Stimulated activated CD8-positive, alpha-beta memory T cell treated with anti-CD3 and anti-CD28 coated beads, Interleukin-12 subunit alpha, Interleukin-12 subunit beta, amount 100 ng/mL, for 24 hours (primary cell): ENCODE measurements at regions not wholly inside any gene's neighbourhood (a gene's known extent, or its start where the extent isn't known, plus 50 kb on each side); places are given as distances from the start of the nearest gene placed in this dataset.
"Not testable (repeated sequence)": the region's sequence is repeated elsewhere in the genome, so short reads cannot be mapped to it uniquely, and the experiment has no call there.

Experiments used
- DNase-seq: peaks from one replicate; pipeline ENCODE4 v3.0.0-alpha.2; 2020; ENCODE audit errors: extremely low read depth

DNA sequence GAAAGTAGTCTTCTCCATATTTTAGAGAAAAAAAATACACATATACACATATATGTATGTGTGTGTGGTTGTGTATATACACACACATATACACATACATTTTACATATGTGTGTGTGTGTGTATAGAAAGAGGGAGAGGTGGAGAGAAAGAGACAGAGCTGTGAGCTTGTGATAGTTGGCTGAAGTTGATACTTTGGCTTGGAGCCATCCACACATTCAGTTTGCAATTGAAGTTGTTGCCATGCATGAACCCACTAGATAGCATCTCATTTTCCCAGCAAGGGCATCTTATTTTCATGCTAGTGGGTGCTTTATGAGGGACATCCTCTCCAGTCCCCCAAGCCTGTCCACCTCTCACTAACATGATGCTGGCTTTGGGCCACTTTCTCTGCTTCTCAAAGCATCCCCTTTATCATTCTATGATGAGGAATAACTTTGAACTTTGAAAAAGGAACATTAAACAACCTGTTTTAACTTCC is 228.6 kb downstream of the ZNF621 start:
- DNase-seq, result no peak

DNA sequence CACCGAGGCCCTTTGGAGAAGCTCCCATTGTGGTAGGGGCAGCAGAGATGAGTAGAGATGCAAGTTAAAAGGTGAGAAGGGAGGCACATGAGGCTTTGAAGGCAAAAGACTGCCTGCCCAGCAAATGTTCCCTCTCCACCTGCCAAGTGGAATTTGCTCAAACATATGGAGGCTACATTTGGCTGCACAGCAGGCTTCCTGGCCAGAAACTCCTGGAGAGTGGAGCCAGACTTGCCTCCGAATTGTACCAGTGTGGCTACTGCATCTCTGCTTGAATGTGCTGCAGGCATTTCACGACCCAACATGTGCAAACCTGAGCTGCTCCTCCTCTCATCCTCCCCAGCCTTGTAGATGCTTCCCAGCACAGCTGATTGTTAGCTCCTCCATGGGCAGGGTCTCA is 229.2 kb downstream of the ZNF621 start:
- DNase-seq, result no peak

DNA sequence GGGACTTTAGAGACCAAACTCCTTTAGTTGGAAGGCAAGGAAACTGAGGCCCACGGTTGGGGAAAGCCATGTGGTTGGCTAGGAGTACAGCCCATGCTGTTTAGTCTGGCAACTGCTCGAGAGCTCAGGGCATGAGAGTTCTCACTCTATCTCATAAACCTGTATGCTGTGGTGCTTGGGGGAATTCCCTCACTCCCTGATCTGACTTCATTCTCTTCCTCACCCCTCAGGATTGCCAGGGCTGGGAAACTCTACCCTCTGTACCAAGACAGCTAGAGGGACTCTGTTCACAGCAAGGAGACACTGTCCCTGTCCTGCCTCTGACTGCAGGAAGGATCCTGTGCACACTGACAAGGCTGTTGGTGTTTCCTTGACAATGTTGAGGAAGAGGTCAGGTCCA is 230.2 kb downstream of the ZNF621 start:
- no peak for DNase-seq

DNA sequence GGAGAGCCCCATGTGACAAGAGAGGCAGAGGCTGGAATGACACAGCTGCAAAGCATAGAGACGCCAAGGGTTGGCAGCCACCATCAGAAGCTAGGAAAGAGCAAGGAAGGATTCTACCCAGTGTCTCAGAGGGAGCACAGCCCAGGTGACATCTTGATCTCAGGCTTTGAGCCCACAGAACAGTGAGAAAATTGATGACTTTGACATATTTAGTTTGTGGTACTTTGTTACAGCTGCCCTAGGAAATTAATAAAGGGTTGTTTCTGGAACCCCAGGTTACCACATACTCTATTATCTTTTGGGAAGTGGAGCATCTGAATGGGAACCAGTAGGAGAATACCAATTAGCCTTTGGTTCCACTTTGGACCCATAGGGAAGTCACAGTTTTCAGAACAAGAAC is 231.7 kb downstream of the ZNF621 start:
- DNase-seq, result no peak

DNA sequence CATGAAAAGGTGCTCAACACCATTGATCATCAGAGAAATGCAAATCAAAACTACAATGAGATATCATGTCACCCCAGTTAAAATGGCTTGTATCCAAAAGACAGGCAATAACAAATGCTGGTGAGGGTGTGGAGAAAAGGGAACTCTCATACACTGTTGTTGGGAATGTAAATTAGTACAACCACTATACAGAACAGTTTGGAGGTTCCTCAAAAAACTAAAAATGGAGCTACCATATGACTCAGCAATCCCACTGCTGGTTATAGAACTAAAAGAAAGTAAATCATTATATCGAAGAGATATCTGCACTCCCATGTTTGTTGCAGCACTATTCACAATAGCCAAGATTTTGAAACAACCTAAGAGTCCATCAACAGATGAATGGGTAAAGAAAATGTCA is 238.0 kb downstream of the ZNF621 start:
- DNase-seq, result not testable (repeated sequence)

DNA sequence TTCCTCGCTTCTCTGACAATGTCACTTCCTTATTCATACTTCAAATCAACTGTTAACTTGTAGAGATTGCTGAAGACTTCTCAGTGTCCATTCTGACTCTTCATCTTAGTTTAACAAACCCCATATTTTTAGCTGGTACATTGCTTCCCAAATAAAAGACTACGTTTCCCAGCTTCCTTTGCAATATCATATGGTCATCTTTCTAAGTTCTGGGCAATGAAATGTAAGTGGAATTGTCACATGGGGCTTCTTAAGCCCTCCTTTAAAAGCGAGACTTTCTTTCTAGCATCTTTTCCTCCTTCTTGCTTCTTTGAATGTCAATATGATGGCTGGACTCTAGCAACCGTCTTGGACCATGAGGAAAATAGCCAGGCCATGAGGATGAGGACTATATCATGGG is 239.0 kb downstream of the ZNF621 start:
- no peak for DNase-seq

DNA sequence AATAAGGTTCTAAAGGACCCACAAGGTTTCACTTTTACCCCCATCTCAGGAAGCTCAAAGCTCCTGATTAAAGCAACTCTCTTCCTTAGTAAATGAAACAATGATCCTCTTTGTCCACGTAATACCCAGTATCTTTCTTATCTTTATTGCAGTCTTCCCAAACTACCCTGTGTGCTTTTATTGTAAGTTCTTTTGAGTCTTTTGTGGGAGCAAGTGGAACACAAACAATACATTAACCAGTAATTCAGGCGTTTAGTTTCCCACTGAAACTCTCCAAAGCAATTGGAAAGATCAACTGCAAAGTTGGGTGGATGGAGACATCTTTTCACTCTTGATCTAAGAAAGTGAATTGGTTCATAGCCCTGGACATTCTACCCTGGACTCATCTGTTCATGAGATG is 240.0 kb downstream of the ZNF621 start:
- no peak for DNase-seq

DNA sequence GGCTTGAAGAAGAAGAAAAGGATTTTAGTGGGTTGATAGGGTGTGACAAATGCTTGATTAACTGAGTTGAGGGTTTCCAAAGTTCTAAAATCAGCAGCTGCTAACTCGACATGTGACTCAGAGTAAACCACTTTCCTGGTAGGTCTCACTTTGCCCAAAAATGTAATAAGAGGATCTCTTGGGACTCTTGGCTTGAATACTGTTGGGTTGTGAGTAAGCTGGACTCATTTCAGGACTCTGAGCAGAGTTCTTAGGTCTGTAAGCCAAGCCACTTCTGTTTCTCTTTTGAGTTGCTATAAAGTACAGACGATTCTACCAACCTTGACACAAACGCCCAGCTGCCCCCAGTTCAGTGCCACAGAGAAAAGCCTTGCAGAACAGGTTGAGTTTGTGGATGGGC is 241.1 kb downstream of the ZNF621 start:
- no peak for DNase-seq

DNA sequence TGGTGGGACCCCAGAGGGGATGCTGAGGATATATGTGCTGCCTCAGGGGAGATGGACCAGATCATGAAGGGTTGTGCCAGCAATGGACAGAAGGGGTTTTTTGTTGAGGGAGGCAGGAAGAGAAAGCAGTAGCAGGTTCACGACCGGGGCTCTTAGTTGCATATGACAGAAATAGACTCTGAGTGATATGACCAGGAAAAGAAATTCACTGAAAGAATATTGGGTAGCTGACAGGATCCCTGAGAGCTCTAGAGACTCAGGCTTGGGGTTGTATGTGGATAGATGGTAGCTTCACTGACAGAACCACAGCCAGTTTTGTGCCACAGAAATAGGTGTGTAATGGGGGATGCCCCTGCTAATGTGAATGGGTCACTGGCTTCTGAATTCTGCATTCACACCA is 241.6 kb downstream of the ZNF621 start:
- no peak for DNase-seq

DNA sequence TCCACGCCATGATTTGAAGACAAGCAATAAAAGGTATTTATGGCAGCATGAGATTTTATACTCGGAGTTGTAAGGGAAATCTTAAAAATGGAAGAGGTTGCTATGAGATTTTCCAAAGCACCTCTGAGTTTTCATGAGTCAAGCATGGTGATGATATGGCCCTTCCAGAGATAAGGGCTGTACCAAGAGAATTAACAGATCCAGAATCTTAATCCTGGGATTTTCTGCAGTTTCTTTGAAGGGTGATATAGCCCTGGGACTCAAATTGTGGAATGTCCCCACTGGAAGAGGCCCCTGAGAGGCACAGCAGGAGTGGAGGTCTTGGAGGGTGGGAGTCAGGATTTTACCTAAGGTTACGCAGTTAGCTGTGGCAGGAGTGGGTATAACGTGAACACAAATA is 243.3 kb downstream of the ZNF621 start:
- DNase-seq, result no peak

DNA sequence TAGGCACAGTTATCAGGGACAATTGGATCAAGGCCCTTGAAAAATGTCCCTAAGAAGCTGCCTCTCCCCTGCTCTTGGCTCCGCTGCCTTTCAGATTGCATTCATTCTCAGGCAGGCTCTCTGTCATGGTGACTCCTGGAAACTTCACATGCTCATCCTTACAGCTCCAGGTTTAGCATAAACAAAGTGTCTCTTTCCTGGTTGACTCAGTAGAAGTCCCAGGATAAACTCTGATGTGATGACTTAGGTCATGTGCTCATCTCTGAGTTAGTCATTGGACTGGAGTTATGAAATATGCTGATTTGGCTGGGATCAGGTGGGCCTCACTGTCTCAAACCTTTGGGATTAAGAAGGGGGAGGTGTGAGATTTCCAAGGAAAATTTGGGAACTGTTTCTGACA is 243.8 kb downstream of the ZNF621 start:
- DNase-seq, result no peak

DNA sequence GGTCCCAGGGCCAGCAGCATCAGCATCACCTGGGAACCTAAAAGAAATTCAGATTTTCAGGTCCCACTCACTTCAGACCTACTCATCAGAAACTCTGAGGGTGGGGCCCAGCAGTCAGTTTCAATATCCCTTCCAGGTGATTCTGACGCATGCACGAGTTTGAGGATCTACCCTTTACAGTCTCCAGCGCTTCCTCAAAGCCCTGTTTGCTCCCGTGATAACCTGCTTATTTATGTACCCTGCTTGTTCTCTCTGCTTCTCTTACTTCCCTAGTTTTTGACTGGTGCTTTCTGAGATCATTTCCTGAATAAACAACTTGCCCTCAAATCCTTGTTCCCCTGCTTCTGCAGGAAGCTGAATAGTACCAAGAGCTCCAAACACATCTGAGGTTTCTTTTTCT is 245.3 kb downstream of the ZNF621 start:
- no peak for DNase-seq

DNA sequence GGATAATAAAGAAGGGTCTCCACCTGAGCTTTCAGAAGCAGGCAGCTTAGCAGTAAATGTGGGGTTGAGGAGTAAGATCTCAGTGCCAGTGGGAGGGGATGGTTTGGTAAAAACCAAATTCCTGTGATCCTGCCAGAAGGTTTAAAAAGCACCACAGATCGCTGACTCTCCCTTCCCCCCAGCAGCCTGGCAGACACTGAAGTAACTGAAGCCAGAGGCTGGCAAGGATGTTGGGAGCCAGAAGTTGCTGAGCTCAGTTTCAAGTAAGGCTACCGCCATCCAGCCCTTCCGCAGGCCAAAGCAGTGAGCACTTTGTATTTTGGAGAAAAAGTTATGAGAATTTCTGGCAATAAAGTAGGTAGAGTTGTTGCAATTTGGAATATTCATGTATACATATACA is 246.4 kb downstream of the ZNF621 start:
- DNase-seq, result no peak

DNA sequence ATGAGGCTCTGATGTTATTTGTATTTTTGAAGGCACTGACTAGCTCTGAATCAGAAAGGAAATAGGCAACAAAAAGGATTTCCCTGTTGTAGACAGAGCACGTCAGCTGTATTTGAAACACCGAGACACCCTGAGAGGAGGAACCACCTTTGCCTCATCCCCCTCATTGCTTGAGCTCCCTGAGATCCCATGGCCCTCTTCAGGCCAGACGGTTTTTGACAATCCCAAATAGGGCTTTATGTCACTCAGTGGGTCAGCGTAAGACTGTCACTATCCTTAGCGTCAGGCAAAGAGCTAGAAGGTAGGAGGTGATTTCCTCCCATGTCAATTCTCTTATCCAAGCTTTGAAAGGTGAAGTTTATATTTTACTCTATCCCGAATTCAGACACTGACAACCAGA is 254.3 kb downstream of the ZNF621 start:
- DNase-seq, result no peak

DNA sequence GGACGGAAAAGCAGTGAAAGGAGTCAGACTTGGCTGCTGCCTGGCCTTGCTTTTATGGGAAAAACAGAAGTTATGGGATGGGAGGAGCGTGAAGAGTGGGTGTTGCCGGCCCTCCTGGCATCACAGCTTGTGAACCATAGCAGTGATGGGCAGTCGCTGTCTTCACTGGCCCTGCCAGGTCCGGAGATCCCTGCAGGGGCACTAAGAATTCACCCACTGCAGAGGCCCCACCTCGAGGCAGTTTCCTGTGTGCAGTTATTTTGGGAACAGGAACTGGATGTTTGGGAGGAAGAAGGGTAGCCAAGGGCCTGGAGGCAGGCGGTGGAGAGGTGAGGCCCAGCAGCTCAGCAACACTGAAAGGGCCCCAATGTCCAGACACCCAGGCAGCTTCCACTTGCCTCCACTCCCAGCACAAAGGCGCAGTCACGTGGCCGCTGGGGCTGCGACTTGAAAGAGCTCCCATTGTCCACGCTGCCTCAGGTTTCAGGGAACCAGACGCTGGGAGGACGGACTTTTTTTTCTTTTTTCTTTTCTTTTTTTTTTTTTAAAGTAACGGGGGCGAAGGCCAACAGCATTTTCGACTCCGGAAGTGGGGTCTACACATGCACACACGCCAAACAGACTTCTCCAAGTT is 255.6 kb downstream of the ZNF621 start:
- DNase-seq, result no peak

DNA sequence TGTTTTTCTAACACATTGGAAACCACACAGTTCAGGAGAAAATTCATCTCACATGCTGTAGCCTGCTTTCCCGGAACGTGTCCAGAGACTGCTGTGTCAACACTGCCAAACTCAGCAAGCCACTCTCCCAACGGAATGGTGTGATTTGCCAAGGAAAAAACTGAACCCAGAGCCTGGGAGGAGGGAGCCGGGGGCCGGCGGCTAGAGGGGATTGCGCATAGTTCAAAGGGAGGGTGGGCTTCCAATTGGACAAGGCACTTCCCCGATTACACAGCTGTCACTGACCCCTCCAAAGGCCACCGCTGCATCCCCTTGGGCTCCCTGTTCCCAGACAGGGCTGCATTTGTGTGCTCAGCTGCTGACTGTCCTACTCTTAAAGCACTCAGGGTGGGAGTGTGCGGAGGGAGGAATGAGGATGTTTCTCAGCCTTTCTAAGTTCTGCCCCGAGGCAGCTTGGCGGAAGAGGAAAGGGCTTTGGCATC is 256.2 kb downstream of the ZNF621 start:
- no peak for DNase-seq

DNA sequence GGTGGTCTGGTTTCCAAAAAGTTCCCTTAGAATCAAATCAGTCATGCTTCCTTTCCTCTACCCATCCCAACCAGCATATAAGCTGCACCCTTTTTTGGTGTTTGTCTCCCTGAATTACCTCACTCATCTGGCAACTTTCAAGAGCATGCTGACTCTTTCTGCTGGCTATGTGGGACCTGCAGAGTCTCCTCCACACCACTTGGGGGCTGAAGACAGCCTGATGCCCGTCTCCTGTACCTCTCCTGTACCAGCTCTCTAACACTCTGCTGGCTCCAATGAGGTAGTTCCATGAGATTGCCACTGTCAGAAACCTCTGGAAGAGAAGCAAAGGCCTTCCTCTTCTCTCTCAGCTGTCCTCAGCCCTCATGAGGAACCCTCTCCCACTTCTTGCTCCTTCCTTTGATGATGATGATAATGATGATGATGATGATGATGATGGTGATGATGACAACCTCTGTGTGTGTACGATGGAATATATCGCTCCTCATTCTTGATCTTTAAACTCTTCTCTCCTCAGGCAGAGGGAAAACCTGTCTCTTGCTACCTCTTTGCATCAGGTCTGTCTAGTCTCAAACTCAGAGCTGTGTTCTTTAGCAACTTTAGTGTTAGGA is 257.5 kb downstream of the ZNF621 start:
- no peak for DNase-seq

DNA sequence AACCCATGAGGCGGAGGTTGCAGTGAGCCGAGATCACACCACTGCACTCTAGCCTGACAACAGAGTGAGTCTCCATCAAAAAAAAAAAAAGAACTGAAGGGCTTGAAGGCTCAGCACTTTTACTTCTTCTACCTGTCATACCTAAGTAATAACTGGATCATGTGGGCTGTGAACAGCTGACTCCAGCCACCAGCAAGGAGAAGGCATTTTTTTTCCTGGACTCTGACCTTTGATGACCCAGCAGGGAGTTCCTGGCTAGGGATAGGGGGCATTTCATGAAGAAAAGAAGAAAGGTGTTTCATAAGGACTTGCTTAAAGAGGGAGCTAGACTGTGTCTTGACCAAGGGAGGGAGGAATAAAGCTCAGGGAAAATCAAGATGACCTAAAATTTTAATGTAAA is 266.0 kb downstream of the ZNF621 start:
- no peak for DNase-seq

DNA sequence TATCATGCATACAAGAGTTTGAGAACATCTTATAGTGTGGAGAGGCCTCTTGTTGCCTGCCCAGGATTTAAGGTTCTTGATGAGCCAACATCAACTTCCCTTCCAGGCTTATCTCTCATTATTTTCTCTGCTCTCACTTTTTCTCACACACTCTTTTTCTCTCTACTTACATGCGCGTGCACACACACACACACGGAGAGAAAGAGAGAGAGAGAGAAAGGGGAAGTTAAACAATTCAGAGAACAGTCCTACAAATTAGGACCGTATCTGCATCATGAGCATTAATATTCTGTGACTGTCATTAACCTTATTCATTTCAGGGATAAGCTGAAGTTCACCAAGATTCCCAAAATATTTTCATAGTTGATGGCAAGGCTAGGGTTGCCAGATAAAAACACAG is 269.0 kb downstream of the ZNF621 start:
- DNase-seq, result no peak

DNA sequence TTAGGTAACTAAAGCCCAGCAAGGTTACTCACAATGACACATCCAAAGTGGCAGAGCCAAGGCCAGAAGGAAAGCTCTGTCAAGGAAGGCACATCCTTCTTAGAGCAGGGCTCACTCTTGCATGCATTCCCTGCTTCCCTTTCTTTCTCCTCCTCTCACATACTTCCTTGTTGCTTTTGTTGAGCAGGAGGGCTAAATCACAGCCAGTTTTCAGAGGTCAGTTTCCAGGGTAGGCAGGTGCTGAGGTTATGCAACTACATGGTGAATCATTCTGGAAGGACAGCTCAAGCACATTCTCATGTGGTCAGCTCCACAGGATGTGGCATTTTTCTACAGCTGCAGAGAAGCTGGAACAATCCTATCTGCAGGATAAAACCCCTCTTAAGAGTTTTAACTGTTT is 275.6 kb downstream of the ZNF621 start:
- DNase-seq, result no peak

DNA sequence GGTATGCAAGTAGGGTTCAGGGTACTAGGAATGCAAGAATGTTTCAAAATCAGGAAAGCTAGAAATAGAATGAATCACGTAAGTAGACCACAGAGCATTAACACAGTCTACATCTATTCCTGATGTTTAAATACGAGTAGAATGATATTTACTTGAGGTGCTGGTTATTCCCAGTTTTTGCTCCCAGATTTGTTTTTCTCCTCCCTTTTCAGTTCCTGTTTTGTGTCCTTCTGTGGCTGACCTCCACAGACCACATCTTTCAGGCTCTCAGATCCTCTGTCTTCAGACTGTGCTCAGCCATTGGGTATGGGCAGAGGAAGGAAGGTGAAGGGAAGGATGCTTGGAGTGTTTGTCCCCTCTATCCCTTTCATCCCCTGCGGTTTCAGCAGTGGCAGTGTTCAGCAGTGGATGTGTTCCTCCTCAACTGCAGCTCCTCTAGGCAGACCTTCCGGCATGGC is 276.6 kb downstream of the ZNF621 start:
- no peak for DNase-seq

DNA sequence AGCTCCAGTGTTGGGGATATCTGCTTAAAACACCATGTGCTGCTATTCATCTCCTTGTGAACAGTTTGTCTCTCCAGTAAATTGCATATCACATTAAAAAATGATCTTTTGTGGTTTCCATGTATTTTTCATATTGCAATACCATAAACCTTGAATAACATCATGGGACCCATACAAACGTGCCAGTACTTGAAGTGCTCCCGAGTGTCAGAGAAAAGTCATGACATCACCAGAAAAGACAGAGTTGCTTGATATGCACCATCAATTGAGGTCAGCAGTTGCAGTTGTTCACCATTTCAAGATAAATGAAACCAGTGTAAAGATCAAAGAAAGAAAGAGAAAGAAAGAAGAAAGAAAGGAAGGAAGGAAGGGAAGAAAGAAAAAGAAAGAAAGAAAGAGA is 278.6 kb downstream of the ZNF621 start:
- no peak for DNase-seq

DNA sequence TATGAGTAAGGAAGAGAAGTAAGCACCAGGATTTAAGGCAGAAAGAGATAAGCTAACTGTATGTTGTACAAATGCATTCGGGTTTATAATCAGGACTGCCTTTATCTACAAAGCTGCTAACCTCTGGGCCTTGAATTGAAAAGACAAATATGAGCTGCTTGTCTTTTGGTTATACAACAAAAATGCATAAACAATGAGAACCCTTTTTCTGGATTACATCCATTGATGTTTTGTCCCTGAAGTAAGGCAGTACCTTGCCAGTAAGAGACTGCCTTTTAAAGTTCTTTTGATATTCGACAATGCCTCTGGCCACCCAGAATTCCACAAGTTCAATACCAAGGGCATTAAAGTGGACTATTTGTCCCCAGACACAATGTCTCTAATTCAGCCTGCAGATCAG is 280.7 kb downstream of the ZNF621 start:
- DNase-seq, result no peak

DNA sequence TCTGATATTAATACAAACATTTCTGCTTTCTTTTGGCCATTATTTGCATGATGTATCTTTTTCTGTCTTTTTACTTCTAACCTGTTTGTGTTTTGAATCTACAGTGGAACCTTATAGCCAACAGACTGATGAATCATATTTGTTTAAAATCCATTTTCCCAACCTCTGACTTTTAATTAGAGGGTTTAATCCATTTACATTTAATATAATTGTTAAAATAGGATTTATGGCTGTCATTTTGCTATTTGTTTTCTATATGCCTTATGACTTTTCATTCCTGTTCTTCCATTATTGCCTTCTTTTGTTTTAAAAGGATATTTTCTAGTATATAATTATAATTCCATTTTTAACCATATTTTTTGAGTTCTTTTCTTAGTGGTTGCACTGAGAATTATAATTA is 286.1 kb downstream of the ZNF621 start:
- DNase-seq, result no peak
